Upper lobe of right lung (tissue), 1 donor: ENCODE measurements at regions not wholly inside any gene's neighbourhood (a gene's known extent, or its start where the extent isn't known, plus 50 kb on each side); places are given as distances from the start of the nearest gene placed in this dataset.
A peak's percentile ranks its signal among the peaks of the same experiment; 100 is the strongest.
"Not testable (repeated sequence)": the region's sequence is repeated elsewhere in the genome, so short reads cannot be mapped to it uniquely, and the experiment has no call there.

ENCODE experiments used
- ATAC-seq: fragments of 200-7000 bp; cut with Tn5 transposase; one replicate; pipeline ENCODE4 v1.9.1; 2020; ENCODE audit warnings: mild to moderate bottlenecking, moderate library complexity
- DNase-seq: peaks from one replicate; pipeline ENCODE4 v3.0.0-alpha.2; 2020
- H3K27ac ChIP-seq: fragments of 200-600 bp; one replicate; pipeline ENCODE4 v1.8.0; 2022
- H3K27me3 ChIP-seq: fragments of 200-600 bp; one replicate; pipeline ENCODE4 v1.8.0; 2022; ENCODE audit warnings: mild to moderate bottlenecking
- H3K36me3 ChIP-seq: fragments of 200-600 bp; one replicate; pipeline ENCODE4 v1.8.0; 2022
- H3K4me1 ChIP-seq: fragments of 200-600 bp; one replicate; pipeline ENCODE4 v1.8.0; 2022
- H3K4me3 ChIP-seq: fragments of 200-600 bp; one replicate; pipeline ENCODE4 v1.8.0; 2022; ENCODE audit warnings: mild to moderate bottlenecking
- H3K9me3 ChIP-seq: fragments of 200-600 bp; one replicate; pipeline ENCODE4 v1.8.0; 2022
- intact Hi-C: fragments of 100-400 bp; cut with DNase I; formaldehyde crosslinking; loops from one replicate; pipeline ENCODE4 v1.11.0; 2022
- TF ChIP-seq, protein P1 (sequence below): fragments of 200-600 bp; IDR thresholded peaks from one replicate; pipeline ENCODE4 v1.8.0; 2022; ENCODE audit warnings: antibody characterized with exemption
- donor health status: DM: no; HTN: yes; CAD: no; lungs with severe emphysema.

DNA sequence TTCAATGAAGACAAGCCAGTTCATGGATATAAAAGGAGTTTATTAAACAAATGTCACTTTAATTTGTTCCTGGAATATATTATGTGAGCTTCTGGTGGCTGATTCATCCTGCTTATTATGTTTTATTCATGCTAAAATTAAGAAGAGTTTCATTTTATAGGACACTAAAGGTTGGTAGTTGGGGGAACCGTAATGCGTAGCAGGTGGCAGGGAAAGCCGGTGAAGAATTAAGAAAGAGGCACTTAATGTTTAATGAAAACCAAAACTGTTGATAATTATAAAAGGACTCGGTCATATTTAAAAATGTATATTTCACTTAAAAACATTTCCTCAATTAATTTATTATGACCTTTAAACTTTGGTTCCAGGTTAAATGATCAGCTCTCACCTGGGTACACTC lies 94.3 kb downstream of the XKR3 start:
- H3K27ac ChIP-seq, H3K4me1 ChIP-seq, intact Hi-C loops, ATAC-seq, H3K27me3 ChIP-seq, H3K4me3 ChIP-seq, H3K36me3 ChIP-seq, H3K9me3 ChIP-seq, DNase-seq: not testable (repeated sequence)

DNA sequence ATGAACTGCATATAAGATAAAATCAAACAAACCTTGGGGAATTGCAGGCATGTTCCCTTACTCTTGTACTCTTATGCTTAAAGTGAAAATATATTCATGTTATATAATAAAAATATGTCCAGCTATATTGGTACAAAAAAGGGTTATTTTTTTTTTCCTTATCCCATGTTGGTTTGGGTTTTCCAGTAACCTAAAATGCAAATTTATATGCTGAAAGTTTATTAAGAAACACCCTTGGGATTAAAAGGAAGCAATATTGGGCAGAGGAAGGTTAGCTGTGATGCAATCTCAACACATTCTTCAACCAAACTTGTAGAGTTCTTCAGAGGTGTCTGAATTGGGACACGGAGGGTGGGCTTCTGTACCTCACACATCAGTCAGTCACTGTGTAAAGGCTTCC lies 97.7 kb downstream of the XKR3 start:
- H3K4me3 ChIP-seq, intact Hi-C loops, DNase-seq, H3K4me1 ChIP-seq, H3K36me3 ChIP-seq, ATAC-seq, H3K27ac ChIP-seq, H3K27me3 ChIP-seq, H3K9me3 ChIP-seq: not testable (repeated sequence)

DNA sequence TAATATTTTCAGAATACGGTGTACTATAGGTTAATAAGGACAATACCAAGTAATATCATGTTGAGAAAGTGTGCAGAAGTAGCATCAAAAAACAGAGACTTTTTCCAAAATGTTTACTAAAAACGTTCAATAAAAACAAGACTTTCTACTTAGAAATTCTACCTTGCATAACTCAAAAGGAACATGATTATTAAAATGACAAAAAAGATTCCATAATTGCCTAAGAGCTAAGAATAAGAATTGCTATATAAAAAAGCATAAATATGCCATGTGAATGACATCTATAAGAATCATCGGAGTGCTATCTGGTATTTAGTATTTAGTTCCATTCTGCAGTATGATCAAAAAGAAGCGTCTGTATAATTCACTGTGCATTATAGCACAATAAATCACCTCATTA lies 102.0 kb downstream of the XKR3 start:
- DNase-seq, H3K4me3 ChIP-seq, H3K36me3 ChIP-seq, H3K4me1 ChIP-seq, H3K27ac ChIP-seq, intact Hi-C loops, ATAC-seq, H3K27me3 ChIP-seq, H3K9me3 ChIP-seq: not testable (repeated sequence)

DNA sequence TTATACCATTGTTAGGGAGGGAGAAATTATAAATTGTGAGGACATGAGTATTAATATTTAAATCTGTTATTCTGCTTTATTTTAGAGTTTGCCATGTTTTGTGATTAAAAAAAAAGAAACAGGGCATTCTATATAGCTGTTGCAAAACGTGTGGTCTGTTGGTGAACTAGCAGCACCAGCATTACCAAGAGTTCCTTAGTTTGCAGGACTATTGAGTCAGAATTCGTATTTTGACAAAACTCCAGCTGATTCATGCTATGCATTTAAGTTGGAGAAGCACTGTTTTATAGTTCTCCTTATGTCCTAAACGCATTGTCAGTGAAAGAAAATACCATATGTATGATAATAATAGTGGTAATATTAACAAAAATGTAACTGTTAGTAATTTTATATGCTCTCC lies 102.6 kb downstream of the XKR3 start:
- intact Hi-C loops, H3K4me3 ChIP-seq, H3K27me3 ChIP-seq, H3K36me3 ChIP-seq, H3K27ac ChIP-seq, H3K9me3 ChIP-seq, DNase-seq, H3K4me1 ChIP-seq: not testable (repeated sequence)
- ATAC-seq, result peak; percentile 72

DNA sequence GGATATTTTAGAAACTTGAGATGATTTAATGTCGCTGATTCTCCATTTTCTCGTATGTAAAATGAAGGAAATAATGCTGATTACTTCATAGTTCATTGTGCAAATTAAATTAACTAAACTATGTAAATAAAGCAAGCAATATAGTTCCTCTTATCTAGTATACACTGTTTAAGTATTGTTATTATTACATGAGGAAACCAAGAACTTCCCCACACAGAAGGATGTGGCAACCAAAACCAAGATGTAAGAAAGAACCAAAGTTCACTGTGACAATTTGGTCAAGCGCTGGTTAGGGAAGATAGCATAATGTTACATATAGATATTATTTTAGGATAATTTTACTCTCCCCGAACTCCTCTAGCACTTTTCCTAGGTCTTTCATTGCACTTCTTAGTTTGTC lies 103.2 kb downstream of the XKR3 start:
- ATAC-seq, result peak; percentile 77
- TF ChIP-seq, protein P1, sequence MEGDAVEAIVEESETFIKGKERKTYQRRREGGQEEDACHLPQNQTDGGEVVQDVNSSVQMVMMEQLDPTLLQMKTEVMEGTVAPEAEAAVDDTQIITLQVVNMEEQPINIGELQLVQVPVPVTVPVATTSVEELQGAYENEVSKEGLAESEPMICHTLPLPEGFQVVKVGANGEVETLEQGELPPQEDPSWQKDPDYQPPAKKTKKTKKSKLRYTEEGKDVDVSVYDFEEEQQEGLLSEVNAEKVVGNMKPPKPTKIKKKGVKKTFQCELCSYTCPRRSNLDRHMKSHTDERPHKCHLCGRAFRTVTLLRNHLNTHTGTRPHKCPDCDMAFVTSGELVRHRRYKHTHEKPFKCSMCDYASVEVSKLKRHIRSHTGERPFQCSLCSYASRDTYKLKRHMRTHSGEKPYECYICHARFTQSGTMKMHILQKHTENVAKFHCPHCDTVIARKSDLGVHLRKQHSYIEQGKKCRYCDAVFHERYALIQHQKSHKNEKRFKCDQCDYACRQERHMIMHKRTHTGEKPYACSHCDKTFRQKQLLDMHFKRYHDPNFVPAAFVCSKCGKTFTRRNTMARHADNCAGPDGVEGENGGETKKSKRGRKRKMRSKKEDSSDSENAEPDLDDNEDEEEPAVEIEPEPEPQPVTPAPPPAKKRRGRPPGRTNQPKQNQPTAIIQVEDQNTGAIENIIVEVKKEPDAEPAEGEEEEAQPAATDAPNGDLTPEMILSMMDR, result no peak

DNA sequence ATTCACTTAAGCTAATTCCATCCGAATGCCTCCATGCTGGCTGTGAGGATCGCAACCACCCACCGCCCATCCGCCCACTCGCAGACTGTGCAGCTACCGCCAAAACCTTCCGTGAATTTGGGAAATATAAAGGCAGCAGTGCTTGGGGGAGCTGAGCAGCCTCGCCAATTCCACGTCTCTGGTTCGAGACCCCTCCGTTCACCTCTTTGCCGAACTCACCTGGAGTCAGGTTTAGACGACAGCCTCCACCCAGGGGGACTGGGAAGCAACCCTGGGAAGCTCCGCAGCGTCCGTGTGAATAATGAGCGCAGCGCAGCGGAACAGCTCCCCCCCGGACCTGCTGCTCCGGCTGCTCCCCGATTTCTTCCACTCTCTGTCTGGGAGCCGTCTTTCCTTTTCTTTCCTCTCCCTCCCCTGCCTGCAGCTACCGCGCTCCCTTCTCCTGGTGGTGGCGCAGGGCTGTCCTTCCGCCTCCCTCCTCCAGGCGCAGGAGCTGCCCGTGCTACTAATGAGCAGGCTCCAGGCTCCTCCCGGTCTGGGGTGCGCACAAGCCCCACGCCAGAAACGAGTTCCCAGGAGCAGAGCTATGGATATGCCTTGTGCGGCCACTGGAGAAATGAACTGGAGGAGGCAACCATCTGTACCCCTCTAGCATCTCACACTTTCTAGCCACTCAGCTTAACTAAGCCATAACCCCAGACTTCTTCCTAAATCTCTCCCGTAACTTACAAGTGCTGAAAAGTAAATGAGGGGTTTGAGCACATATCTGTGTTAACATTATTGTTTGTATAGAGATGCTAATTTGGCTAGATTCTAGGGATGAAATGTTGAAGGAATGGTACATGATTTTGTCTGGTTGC lies 107.3 kb downstream of the XKR3 start:
- TF ChIP-seq, protein P1, result no peak
- no peak for DNase-seq

More for the DNA sequence above, 103.2 kb downstream of the XKR3 start:
- no peak overlapping the region for H3K27ac ChIP-seq
- no peaks in the 10 kb centered on the region for H3K4me1 ChIP-seq
- peaks cover 12% of the 10 kb centered on the region for H3K27me3 ChIP-seq
- H3K4me3 ChIP-seq, result no peak overlapping the region
- H3K9me3 ChIP-seq, result no peaks in the 10 kb centered on the region
- DNase-seq, result no peak
- intact Hi-C loops, result no loop called here
- H3K36me3 ChIP-seq, result no peaks in the 10 kb centered on the region

DNA sequence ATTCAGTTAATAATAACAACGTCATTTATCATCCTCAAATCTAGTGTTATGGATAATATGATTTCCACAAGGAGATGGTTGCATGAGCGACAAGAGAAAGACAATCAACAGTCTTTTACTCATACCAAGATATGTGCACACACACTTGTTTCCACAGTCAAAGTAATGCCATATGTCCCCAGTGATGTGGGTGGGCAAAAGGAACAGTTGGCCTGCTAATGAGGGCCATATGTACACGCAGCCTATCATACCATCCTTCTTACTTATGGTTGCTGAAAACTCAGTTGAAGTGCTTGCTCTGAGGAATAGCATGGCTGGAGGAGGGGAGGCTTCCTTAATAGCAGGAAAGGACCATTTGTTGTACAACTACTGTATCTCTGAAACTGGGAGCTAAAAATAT lies 110.6 kb downstream of the XKR3 start:
- H3K4me3 ChIP-seq, intact Hi-C loops, H3K9me3 ChIP-seq, H3K4me1 ChIP-seq, DNase-seq, H3K27ac ChIP-seq, ATAC-seq, H3K36me3 ChIP-seq: not testable (repeated sequence)
- peaks cover 12% of the 10 kb centered on the region for H3K27me3 ChIP-seq

More for the DNA sequence above, 107.3 kb downstream of the XKR3 start:
- peaks cover 12% of the 10 kb centered on the region for H3K27me3 ChIP-seq
- intact Hi-C loops, result no loop called here
- no peak overlapping the region for H3K4me3 ChIP-seq
- no peak overlapping the region for H3K27ac ChIP-seq
- ATAC-seq, result no peak
- H3K36me3 ChIP-seq, result no peaks in the 10 kb centered on the region
- no peaks in the 10 kb centered on the region for H3K4me1 ChIP-seq
- H3K9me3 ChIP-seq, result no peaks in the 10 kb centered on the region

DNA sequence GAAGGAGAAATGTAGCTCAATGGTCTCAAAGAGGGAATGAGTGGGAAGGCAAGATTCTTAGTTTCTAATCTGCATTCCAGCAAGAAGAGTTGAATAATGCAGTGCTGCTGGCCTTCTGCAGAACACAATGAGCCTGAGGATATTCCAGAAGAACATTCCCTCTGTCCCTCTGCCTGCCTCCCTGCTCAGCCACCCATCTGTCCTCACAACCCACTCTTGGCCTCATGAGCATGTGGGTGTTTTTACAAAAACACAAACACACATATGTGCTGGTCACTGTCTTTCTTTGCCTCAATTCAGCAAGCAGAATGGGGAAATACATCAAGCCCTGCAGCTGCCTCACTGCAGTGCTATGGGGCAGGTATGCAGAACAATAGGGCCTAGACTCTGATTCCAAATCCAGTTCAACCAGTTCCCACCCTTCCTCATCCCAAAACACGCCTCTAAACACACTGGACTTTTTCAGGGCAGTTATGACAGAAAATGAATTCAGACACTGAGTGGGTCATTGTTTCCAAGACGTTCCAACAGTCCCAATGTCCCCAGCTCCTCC lies 109.8 kb upstream of the CCT8L2 start:
- H3K27ac ChIP-seq, H3K4me1 ChIP-seq, H3K27me3 ChIP-seq, H3K36me3 ChIP-seq, H3K4me3 ChIP-seq, intact Hi-C loops, ATAC-seq, DNase-seq, H3K9me3 ChIP-seq: not testable (repeated sequence)

DNA sequence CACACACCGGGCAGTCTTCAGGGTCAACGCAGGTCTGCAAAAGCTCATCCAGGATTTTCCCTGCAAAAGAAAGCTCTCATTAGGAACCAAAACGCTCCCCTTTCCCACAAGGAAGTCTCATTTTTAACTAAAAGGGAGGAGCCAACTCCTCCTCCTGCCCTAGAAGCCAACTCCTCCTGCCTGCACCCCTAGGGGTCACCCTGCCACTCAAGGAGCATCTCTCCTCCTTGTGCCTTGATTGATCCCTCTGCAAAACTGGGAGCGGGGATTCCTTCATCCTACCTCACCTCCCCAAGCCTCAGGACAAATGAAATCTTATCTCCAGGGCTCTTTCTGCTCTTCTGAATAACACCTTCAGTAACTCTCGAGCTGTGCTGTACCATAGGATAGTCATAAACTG lies 107.8 kb upstream of the CCT8L2 start:
- ATAC-seq, H3K27ac ChIP-seq, H3K4me3 ChIP-seq, H3K27me3 ChIP-seq, DNase-seq, H3K36me3 ChIP-seq, intact Hi-C loops, H3K4me1 ChIP-seq, H3K9me3 ChIP-seq: not testable (repeated sequence)
